Adrenal gland (tissue), 5 donors: ENCODE measurements at regions not wholly inside any gene's neighbourhood (a gene's known extent, or its start where the extent isn't known, plus 50 kb on each side); places are given as distances from the start of the nearest gene placed in this dataset.

Experiments used
- CTCF ChIP-seq, 6 experiments: fragments of 450-650 bp in 4 of 6; fragments of 200-600 bp in 2 of 6; sonication (generic) in 1 of 6; IDR thresholded peaks; 1 replicate in 5 of 6; 2 replicates in 1 of 6; pipeline versions ENCODE4 v1.5.1 to v1.8.0; 2016 to 2021; ENCODE audit warnings: antibody characterized with exemption in 6 of 6, mild to moderate bottlenecking in 2 of 6, moderate library complexity in 1 of 6
- POLR2A ChIP-seq, 2 donors: fragments of 450-650 bp; IDR thresholded peaks; one replicate each; pipeline ENCODE4 v1.6.1; 2017; ENCODE audit warnings: antibody characterized with exemption in 2 of 2, mild to moderate bottlenecking in 2 of 2, moderate library complexity in 1 of 2
- donor health status: DM: no; HTN: no; CAD: no.

GRCh38 chr16:19935694-19936093 is 51.0 kb upstream of the GPRC5B start:
- TF ChIP-seq CTCF (IDR thresholded peaks at IDR 0.05) (no peak), POLR2A (IDR thresholded peaks at IDR 0.05) (no peak)
